ENCODE measurements at regions not wholly inside any gene's neighbourhood (a gene's known extent, or its start where the extent isn't known, plus 50 kb on each side); places are given as distances from the start of the nearest gene placed in this dataset.

DNA sequence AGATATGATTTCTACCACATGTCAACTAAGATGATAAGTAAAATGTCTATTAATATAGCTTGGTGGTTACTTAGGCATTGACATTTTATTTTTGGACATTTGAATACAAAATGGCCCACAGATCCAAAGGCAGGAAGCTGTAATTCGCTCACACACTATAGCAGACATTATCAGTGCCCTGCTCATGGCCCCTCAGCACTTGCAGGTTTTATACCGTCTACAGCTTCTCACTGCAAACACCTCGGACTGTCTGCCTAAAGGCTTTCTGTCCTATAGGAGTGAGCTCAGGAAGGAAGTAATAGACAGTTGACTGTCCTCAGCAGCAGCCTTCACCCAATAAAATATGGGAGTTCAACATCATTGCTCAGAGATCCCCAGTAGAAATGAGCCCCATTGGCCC, 140.8 kb upstream of the RASA1 start:
- TF ChIP-seq, protein P1, sequence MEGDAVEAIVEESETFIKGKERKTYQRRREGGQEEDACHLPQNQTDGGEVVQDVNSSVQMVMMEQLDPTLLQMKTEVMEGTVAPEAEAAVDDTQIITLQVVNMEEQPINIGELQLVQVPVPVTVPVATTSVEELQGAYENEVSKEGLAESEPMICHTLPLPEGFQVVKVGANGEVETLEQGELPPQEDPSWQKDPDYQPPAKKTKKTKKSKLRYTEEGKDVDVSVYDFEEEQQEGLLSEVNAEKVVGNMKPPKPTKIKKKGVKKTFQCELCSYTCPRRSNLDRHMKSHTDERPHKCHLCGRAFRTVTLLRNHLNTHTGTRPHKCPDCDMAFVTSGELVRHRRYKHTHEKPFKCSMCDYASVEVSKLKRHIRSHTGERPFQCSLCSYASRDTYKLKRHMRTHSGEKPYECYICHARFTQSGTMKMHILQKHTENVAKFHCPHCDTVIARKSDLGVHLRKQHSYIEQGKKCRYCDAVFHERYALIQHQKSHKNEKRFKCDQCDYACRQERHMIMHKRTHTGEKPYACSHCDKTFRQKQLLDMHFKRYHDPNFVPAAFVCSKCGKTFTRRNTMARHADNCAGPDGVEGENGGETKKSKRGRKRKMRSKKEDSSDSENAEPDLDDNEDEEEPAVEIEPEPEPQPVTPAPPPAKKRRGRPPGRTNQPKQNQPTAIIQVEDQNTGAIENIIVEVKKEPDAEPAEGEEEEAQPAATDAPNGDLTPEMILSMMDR (optimal IDR thresholded peaks at IDR 0.05 in 1 of 3, IDR thresholded peaks at IDR 0.05 in 1 of 3, conservative IDR thresholded peaks at IDR 0.05 in 1 of 3; ENCODE audit: extremely low read depth in 1 of 3, insufficient read depth in 2 of 3, low read length in 3 of 3) = no peak
- no peak for TF ChIP-seq EZH2 (IDR thresholded peaks at IDR 0.05; ENCODE audit: low read length)
- Histone ChIP-seq H3K9ac (ENCODE audit: control insufficient read depth, extremely low read depth, insufficient read depth, low read length) (no peak overlapping the region), H2AFZ (ENCODE audit: control insufficient read depth, low read length) (no peak overlapping the region), H3K4me1 (ENCODE audit: control insufficient read depth, extremely low read depth, insufficient read depth, low read length) (peaks cover 46% of the 10 kb centered on the region), H3K27me3 (ENCODE audit: control insufficient read depth, extremely low read depth, insufficient read depth, low read length) (no peaks in the 10 kb centered on the region), H3K4me2 (ENCODE audit: control insufficient read depth, extremely low read depth, insufficient read depth, low read depth, low read length) (no peak overlapping the region), H3K9me3 (ENCODE audit: control insufficient read depth, low read depth, low read length) (no peaks in the 10 kb centered on the region), H3K27ac (ENCODE audit: control insufficient read depth, insufficient read depth, low read length) (peak overlapping the region; percentile 26), H4K20me1 (ENCODE audit: control insufficient read depth, extremely low read depth, insufficient read depth, low read length) (no peaks in the 10 kb centered on the region), H3K4me3 (ENCODE audit: control insufficient read depth in 2 of 3, extremely low read depth in 1 of 3, insufficient read depth in 2 of 3, low read depth in 1 of 3, low read length in 3 of 3) (no peak overlapping the region), H3K9me1 (ENCODE audit: control insufficient read depth, extremely low read depth, insufficient read depth, low read length) (no peaks in the 10 kb centered on the region), H3K36me3 (ENCODE audit: control insufficient read depth in 2 of 2, extremely low read depth in 1 of 2, insufficient read depth in 2 of 2, low read length in 2 of 2) (no peaks in the 10 kb centered on the region), H3K79me2 (ENCODE audit: control insufficient read depth, insufficient read depth, low read length) (no peaks in the 10 kb centered on the region)
- DNase-seq (ENCODE audit: low read depth, low spot score) (no peak), FAIRE-seq (no peak)
- dilution Hi-C loops (cut with MboI; ENCODE audit: extremely low pct_ligation_motif_present, low sequenced_read_pairs) = no loop called here

DNA sequence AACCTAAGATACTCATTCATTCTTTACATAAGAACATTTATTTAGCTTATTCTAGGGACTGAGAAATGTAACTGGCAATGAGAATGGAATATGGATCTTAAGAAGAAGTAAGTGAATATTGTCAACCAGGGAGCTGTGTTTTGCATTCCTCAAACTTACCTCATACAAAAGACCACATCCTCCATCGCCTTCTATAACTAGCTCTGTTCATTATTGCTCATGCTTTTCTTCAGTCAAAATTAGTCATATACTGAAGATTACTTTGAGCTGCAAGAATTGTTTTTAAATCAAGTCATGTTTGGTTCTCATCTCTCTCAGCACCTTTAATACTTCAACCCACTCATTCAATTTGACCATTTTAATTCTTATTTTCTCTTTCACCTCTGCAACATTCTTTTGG, 140.3 kb upstream of the RASA1 start:
- H3K4me2 ChIP-seq (ENCODE audit: control insufficient read depth, extremely low read depth, insufficient read depth, low read depth, low read length) = peak overlapping the region; percentile 67
- H3K4me3 ChIP-seq (ENCODE audit: control insufficient read depth in 2 of 3, extremely low read depth in 1 of 3, insufficient read depth in 2 of 3, low read depth in 1 of 3, low read length in 3 of 3) = no peak overlapping the region
- peaks cover 41% of the 10 kb centered on the region for H3K4me1 ChIP-seq (ENCODE audit: control insufficient read depth, extremely low read depth, insufficient read depth, low read length)
- no peaks in the 10 kb centered on the region for H3K9me1 ChIP-seq (ENCODE audit: control insufficient read depth, extremely low read depth, insufficient read depth, low read length)
- H3K79me2 ChIP-seq (ENCODE audit: control insufficient read depth, insufficient read depth, low read length) = no peaks in the 10 kb centered on the region
- DNase-seq (ENCODE audit: low read depth, low spot score) (peak; percentile 56), FAIRE-seq (peak; percentile 89)
- peak overlapping the region; percentile 59 for H3K27ac ChIP-seq (ENCODE audit: control insufficient read depth, insufficient read depth, low read length)
- TF ChIP-seq, protein P1 (optimal IDR thresholded peaks at IDR 0.05 in 1 of 3, IDR thresholded peaks at IDR 0.05 in 1 of 3, conservative IDR thresholded peaks at IDR 0.05 in 1 of 3; ENCODE audit: extremely low read depth in 1 of 3, insufficient read depth in 2 of 3, low read length in 3 of 3) = no peak
- TF ChIP-seq EZH2 (IDR thresholded peaks at IDR 0.05; ENCODE audit: low read length) = no peak
- no peaks in the 10 kb centered on the region for H3K36me3 ChIP-seq (ENCODE audit: control insufficient read depth in 2 of 2, extremely low read depth in 1 of 2, insufficient read depth in 2 of 2, low read length in 2 of 2)
- H2AFZ ChIP-seq (ENCODE audit: control insufficient read depth, low read length) = peak overlapping the region; percentile 4
- H3K27me3 ChIP-seq (ENCODE audit: control insufficient read depth, extremely low read depth, insufficient read depth, low read length) = no peaks in the 10 kb centered on the region
- H3K9me3 ChIP-seq (ENCODE audit: control insufficient read depth, low read depth, low read length) = no peaks in the 10 kb centered on the region
- H3K9ac ChIP-seq (ENCODE audit: control insufficient read depth, extremely low read depth, insufficient read depth, low read length) = no peak overlapping the region
- dilution Hi-C loops (cut with MboI; ENCODE audit: extremely low pct_ligation_motif_present, low sequenced_read_pairs) = no loop called here
- H4K20me1 ChIP-seq (ENCODE audit: control insufficient read depth, extremely low read depth, insufficient read depth, low read length) = no peaks in the 10 kb centered on the region
